ENCODE measurements at regions not wholly inside any gene's neighbourhood (a gene's known extent, or its start where the extent isn't known, plus 50 kb on each side); places are given as distances from the start of the nearest gene placed in this dataset.
A peak's percentile ranks its signal among the peaks of the same experiment; 100 is the strongest.

- intact Hi-C loops (cut with micrococcal nuclease; ENCODE audit: unreplicated experiment): loop anchor here (5.0 kb wide), 1 partner anchor 157 kb away; no protein-coding TSS in a partner anchor
Measured at GRCh38 chr4:103364083-103364482, 165.9 kb upstream of the CENPE start.

DNA sequence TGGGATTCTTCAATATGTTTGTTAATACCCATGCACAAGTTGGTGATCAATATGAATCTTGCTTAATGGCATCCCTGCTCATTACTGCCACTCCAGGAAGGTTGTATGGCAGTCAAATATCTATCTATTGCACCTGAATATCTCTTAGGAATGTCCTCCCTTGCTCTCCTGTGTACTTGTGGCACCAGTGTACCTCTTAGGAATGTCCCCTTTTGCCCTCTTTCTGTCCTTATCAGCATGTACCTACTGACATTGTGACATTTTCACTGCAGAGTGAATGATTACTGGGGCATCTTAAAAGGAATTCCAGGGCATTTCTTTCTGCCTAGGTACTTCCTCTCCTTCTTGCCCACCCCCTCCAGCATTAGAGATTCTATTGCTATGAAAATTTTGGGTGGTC is 163.8 kb upstream of the CENPE start:
- DNase-seq: peak; percentile 69 to 72
- CTCF ChIA-PET: no interaction called here
- H3K27ac Mint-ChIP-seq (ENCODE audit: unreplicated experiment): peak overlapping the region; percentile 78
- no peaks in the 10 kb centered on the region for H3K36me3 ChIP-seq (ENCODE audit: control insufficient read depth, insufficient read depth, low read length)
- H3K4me1 ChIP-seq: peaks cover 16% of the 10 kb centered on the region
- peaks cover 39% of the 10 kb centered on the region for H3K9me3 Mint-ChIP-seq (ENCODE audit: unreplicated experiment)
- no peak overlapping the region for H3K4me3 ChIP-seq (ENCODE audit: low read depth, low read length)
- peaks cover 31% of the 10 kb centered on the region for H3K36me3 Mint-ChIP-seq (ENCODE audit: insufficient read depth, unreplicated experiment)
- peaks cover 14% of the 10 kb centered on the region for H3K4me1 Mint-ChIP-seq (ENCODE audit: low read depth, unreplicated experiment)
- no peaks in the 10 kb centered on the region for H3K27me3 ChIP-seq (replicated peaks; ENCODE audit: control insufficient read depth, insufficient read depth, low read length)
- no TSS peak for BruUV-seq (replicated peaks)
- peak overlapping the region; percentile 10 for H3K4me3 Mint-ChIP-seq (ENCODE audit: unreplicated experiment)
- TF ChIP-seq, protein P1, sequence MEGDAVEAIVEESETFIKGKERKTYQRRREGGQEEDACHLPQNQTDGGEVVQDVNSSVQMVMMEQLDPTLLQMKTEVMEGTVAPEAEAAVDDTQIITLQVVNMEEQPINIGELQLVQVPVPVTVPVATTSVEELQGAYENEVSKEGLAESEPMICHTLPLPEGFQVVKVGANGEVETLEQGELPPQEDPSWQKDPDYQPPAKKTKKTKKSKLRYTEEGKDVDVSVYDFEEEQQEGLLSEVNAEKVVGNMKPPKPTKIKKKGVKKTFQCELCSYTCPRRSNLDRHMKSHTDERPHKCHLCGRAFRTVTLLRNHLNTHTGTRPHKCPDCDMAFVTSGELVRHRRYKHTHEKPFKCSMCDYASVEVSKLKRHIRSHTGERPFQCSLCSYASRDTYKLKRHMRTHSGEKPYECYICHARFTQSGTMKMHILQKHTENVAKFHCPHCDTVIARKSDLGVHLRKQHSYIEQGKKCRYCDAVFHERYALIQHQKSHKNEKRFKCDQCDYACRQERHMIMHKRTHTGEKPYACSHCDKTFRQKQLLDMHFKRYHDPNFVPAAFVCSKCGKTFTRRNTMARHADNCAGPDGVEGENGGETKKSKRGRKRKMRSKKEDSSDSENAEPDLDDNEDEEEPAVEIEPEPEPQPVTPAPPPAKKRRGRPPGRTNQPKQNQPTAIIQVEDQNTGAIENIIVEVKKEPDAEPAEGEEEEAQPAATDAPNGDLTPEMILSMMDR (IDR thresholded peaks at IDR 0.05; ENCODE audit: insufficient read depth in 1 of 2, low read depth in 1 of 2, low read length in 1 of 2, severe bottlenecking in 1 of 2, unreplicated experiment in 1 of 2): no peak
- intact Hi-C loops (cut with micrococcal nuclease; ENCODE audit: unreplicated experiment): loop anchor here (1.0 to 5.0 kb wide), 3 partner anchors 20 to 155 kb away; no protein-coding TSS in a partner anchor
- H3K9me3 ChIP-seq: peaks cover 29% of the 10 kb centered on the region
- H3K27me3 Mint-ChIP-seq (ENCODE audit: insufficient read depth, unreplicated experiment): no peaks in the 10 kb centered on the region
- POLR2A ChIA-PET: no interaction called here

More at GRCh38 chr4:103364083-103364482, 165.9 kb upstream of the CENPE start:
- Mint-ChIP-seq H3K4me3 (ENCODE audit: unreplicated experiment) (no peak overlapping the region), H3K4me1 (ENCODE audit: low read depth, unreplicated experiment) (peaks cover 14% of the 10 kb centered on the region), H3K27ac (ENCODE audit: unreplicated experiment) (no peak overlapping the region), H3K36me3 (ENCODE audit: insufficient read depth, unreplicated experiment) (peaks cover 28% of the 10 kb centered on the region), H3K27me3 (ENCODE audit: insufficient read depth, unreplicated experiment) (no peaks in the 10 kb centered on the region), H3K9me3 (ENCODE audit: unreplicated experiment) (peaks cover 42% of the 10 kb centered on the region)
- POLR2A ChIA-PET: no interaction called here
- peaks cover 16% of the 10 kb centered on the region for H3K4me1 ChIP-seq
- BruUV-seq (replicated peaks): no TSS peak
- no peak for DNase-seq
- CTCF ChIA-PET: no interaction called here
- TF ChIP-seq, protein P1 (IDR thresholded peaks at IDR 0.05; ENCODE audit: insufficient read depth in 1 of 2, low read depth in 1 of 2, low read length in 1 of 2, severe bottlenecking in 1 of 2, unreplicated experiment in 1 of 2): no peak
- no peaks in the 10 kb centered on the region for H3K36me3 ChIP-seq (ENCODE audit: control insufficient read depth, insufficient read depth, low read length)
- no peak overlapping the region for H3K4me3 ChIP-seq (ENCODE audit: low read depth, low read length)
- peaks cover 24% of the 10 kb centered on the region for H3K9me3 ChIP-seq
- H3K27me3 ChIP-seq (replicated peaks; ENCODE audit: control insufficient read depth, insufficient read depth, low read length): no peaks in the 10 kb centered on the region

- H3K4me1 Mint-ChIP-seq (ENCODE audit: low read depth, unreplicated experiment): peaks cover 14% of the 10 kb centered on the region
- no peak overlapping the region for H3K4me3 ChIP-seq (ENCODE audit: low read depth, low read length)
- intact Hi-C loops (cut with micrococcal nuclease; ENCODE audit: unreplicated experiment): loop anchor here (5.0 kb wide), 1 partner anchor 153 kb away; no protein-coding TSS in a partner anchor
- BruUV-seq (replicated peaks): no TSS peak
- no peak overlapping the region for H3K4me3 Mint-ChIP-seq (ENCODE audit: unreplicated experiment)
- H3K27ac Mint-ChIP-seq (ENCODE audit: unreplicated experiment): peak overlapping the region; percentile 57
- ChIA-PET CTCF (no interaction called here), POLR2A (no interaction called here)
- H3K36me3 ChIP-seq (ENCODE audit: control insufficient read depth, insufficient read depth, low read length): no peaks in the 10 kb centered on the region
- H3K27me3 ChIP-seq (replicated peaks; ENCODE audit: control insufficient read depth, insufficient read depth, low read length): no peaks in the 10 kb centered on the region
- H3K9me3 ChIP-seq: peaks cover 29% of the 10 kb centered on the region
- H3K36me3 Mint-ChIP-seq (ENCODE audit: insufficient read depth, unreplicated experiment): peaks cover 31% of the 10 kb centered on the region
- peaks cover 16% of the 10 kb centered on the region for H3K4me1 ChIP-seq
- H3K9me3 Mint-ChIP-seq (ENCODE audit: unreplicated experiment): peaks cover 51% of the 10 kb centered on the region
- H3K27me3 Mint-ChIP-seq (ENCODE audit: insufficient read depth, unreplicated experiment): no peaks in the 10 kb centered on the region
- DNase-seq: no peak
- TF ChIP-seq, protein P1 (IDR thresholded peaks at IDR 0.05; ENCODE audit: insufficient read depth in 1 of 2, low read depth in 1 of 2, low read length in 1 of 2, severe bottlenecking in 1 of 2, unreplicated experiment in 1 of 2): no peak
Measured at GRCh38 chr4:103359900-103360299, 161.8 kb upstream of the CENPE start.
